Transverse colon (tissue), 3 donors: ENCODE measurements at regions not wholly inside any gene's neighbourhood (a gene's known extent, or its start where the extent isn't known, plus 50 kb on each side); places are given as distances from the start of the nearest gene placed in this dataset.

Source experiments
- CTCF ChIP-seq, 5 experiments: fragments of 200-600 bp in 3 of 5; fragments of 450-650 bp in 2 of 5; sonication (generic) in 3 of 5; IDR thresholded peaks; 1 replicate in 2 of 5; 2 replicates in 3 of 5; pipeline ENCODE4 v1.5.1; 2016 to 2017; ENCODE audit warnings: antibody characterized with exemption in 5 of 5, inconsistent platforms in 3 of 5, mild to moderate bottlenecking in 2 of 5, moderate library complexity in 1 of 5
- EP300 ChIP-seq: sonication (generic); formaldehyde crosslinking; IDR thresholded peaks from one replicate; pipeline ENCODE4 v1.6.1; 2017; ENCODE audit warnings: antibody characterized with exemption, low read depth
- POLR2A ChIP-seq: fragments of 450-650 bp; IDR thresholded peaks from one replicate; pipeline ENCODE4 v1.6.1; 2016; ENCODE audit warnings: antibody characterized with exemption, mild to moderate bottlenecking, moderate library complexity

GRCh38 chr3:70488816-70489215, 176.4 kb upstream of the MDFIC2 start:
- TF ChIP-seq CTCF (IDR thresholded peaks at IDR 0.05) (no peak), EP300 (no peak), POLR2A (no peak)
